Inferior parietal cortex (tissue), 1 donor: ENCODE measurements at regions not wholly inside any gene's neighbourhood (a gene's known extent, or its start where the extent isn't known, plus 50 kb on each side); places are given as distances from the start of the nearest gene placed in this dataset.

Experiments used
- DNase-seq: peaks from one replicate; pipeline ENCODE4 v3.0.0-alpha.2; 2016; ENCODE audit errors: extremely low spot score

GRCh38 chr5:155295111-155295510, 281.6 kb downstream of the KIF4B start:
- DNase-seq = peak; percentile 50

- DNase-seq = no peak
These were observed 285.9 kb downstream of the KIF4B start for GRCh38 chr5:155299386-155300005.

DNA sequence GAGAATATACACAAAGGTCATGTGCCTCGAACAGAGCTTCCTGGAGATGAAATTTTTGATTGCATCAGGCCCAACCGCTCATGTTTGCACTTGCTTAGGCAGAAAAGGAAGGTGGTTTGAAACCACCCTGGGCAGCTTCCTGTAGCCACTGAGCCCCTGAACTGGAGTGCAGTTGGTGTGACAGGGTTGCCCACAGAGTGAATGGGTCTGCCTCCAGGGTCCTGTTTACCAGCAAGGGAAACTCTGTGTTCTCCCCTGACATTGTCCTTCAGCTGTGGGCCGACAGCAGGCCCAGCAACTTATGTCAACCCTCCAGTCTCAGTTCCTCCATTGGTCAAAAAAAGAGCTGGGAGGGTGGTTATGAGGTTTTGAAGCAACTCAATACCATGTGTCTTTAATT, 289.6 kb downstream of the KIF4B start:
- DNase-seq = no peak

DNA sequence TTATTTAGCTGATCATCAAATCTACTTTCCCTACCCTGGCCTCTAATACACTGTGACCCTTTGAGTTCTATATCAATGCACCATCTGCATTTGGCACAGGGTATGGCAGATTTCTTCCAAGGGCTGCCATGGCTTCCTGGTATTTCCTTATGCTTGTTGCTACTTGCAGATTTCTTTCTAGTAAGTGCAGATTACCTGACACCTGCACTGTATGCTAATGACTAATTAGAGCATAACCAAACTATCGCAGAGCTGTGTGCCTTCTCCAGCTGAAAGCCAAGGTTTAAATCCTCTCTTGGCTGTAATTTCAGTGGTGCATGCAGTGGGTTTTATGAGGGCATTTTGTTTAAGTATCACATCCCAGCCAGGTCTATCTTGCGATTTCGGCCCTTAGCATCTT, 293.7 kb downstream of the KIF4B start:
- DNase-seq = no peak

DNA sequence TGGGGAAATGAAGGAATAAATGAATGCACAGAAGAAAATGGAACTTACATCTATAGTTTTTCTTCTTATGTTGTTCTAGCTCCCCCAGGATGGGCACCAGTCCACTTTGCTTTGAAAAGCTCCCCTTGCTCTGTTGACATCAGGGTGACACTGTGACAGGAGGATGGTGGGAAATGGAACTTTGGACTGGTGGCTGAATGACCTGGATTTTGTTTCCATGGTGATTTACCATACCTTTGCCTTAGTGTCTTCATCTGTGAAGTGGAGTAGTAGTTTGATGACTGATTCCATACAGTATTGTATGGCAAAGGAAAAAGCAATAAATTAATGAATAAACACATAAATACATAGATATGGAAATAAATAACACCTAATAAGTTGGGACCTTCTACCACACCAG, 294.7 kb downstream of the KIF4B start:
- DNase-seq = no peak

GRCh38 chr5:155309021-155309746, 295.6 kb downstream of the KIF4B start:
- DNase-seq = no peak

- DNase-seq = no peak
These were observed 298.2 kb downstream of the KIF4B start for GRCh38 chr5:155311721-155312120.

- DNase-seq = no peak
These were observed 300.0 kb downstream of the KIF4B start for GRCh38 chr5:155313518-155313917.

DNA sequence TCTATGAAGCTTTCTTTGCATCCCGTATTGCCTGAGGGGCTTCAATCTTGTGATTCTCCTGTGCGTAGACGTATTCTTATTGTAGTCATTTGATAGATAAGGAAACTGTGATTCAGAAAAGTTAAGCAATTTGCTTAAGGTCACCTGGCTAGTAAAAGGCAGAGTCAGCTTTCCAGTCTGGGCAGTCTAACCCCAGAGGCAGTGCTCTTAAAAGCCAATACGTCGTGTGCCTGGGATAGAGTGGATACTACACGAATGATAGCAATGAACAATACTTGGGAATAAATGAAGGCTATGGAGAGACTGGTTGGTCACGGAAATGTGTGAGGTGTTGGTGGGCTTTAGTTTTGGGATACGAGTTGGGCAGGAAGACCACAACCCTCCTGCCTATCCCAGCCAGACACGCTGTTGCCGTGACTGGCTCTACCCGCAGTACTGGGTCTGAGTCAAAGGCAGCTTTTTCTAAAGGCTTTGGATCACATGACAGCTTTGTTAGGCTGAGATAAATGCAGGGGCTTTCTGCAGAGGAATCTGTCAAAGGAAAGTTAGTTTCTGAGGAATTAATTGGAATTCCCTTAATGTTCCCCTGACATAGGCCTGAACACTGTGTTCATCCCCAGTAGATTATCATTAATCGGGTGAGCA, 302.6 kb downstream of the KIF4B start:
- DNase-seq = no peak

- DNase-seq = peak; percentile 15
These were observed 319.1 kb downstream of the KIF4B start for GRCh38 chr5:155332618-155333017.

DNA sequence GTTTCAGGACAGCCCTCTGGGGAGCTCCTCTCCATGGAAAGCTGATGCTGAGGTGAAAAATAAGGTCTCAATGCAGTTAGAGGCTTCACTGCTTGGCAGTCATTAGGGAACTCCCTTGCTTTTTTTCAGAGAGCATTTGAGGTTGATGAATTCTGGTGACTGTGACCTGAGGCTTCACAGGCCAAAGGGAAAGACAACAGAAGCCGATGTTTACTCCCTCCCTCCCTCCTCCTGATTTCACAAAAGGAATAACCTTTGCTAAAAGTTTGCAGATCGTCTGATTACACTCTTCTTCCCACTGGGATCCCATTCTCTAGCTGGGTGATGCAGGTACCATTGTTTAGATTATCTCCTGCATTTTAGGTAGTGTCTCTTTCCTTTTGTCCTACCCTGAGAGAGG, 329.4 kb downstream of the KIF4B start:
- DNase-seq = no peak

DNA sequence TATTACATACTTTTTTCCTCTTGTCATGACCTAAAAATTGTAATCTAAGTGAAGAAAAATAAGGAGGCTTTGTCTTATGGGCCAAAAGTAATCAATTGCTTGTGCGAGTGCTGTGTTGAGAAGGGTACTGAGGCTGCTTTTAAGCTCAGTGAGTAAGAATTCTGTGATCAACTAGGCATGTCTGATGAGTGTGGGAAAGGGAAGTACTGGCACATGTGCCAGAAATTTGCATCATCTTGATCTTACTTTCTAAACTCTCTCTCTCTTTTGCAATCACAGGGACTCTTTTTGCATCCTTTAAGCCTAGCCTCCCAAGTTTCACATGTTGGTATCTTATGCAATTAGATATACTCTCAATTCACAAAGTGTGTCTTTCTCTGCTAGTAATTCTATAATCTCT, 329.9 kb downstream of the KIF4B start:
- DNase-seq = no peak

DNA sequence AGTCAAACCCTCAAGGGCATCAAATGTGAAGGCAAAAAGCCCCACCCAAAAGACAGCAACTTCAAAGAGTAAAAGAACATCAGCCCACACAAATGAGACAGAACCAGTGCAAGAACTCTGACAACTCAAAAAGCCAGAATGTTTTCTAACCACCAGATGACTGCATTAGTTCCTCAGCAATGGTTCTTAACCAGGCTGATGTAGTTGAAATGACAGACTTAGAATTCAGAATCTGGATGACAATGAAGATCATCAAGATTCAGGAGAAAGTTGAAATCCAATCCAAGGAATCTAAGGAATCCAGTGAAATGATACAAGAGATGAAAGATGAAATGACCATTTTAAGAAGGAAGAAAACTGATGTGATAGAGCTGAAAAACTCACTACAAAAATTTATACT, 339.7 kb downstream of the KIF4B start:
- DNase-seq = no peak

- no peak for DNase-seq
These were observed 352.5 kb downstream of the KIF4B start for GRCh38 chr5:155366096-155366495.

- DNase-seq = no peak
These were observed 354.3 kb downstream of the KIF4B start for GRCh38 chr5:155367841-155368240.

GRCh38 chr5:155368490-155368889, 354.9 kb downstream of the KIF4B start:
- no peak for DNase-seq

DNA sequence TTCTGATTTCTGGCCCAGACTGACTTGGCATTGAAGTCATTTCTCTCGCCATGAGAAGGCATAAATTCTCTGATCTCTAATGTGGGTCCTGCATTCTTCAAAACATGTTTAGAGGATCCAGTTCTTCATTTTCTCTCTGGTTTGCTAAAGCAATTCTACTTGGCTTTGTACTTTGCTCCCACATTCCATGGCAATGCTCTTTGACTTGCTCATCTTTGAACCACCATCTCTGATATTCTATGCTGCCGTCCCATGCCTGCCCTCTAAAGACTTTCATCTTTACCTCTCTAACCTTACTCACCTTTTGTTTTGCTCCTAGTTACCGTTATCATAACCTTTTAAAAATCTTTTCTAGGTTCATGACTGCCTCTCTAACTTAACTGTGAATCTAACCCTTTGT, 366.9 kb downstream of the KIF4B start:
- no peak for DNase-seq

GRCh38 chr5:155381654-155382053, 368.1 kb downstream of the KIF4B start:
- no peak for DNase-seq

DNA sequence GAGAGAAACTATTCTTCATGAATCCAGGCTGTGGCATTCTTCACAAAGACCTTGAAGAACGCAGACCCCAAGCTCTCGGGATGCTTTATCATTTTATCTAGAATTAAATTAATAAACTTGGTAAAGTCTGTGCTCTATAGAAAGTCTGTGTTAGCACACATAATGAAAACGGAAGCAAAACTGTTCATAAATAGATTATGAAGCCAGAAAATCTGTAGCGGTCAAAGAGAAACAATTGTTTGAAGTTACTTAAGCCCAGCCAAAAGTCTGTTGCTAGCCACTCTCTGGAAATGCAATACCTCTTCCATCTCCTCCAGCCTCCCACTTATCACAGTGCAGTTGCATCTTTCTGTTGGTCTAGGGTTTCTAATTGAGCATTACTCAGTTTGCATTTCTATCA, 375.9 kb downstream of the KIF4B start:
- DNase-seq = no peak

DNA sequence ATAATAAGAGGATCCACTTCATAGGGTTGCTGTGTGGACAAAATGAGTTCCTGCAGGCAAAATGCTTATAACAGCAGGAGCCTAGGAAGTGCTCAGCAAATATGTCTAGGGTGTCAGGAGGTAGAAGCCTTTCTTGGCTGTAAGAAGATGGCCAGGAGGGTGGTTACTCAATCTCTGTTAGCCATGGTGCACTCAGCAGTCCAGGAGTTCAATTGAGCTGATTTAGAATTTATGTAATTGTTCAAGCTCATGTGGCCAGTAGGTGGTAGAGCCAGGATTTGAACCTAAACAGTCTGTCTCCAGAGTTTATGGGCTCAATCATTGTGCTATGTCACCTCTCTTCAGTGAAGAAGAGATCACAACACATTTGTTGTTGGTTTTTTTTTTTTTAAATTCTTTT, 381.2 kb downstream of the KIF4B start:
- no peak for DNase-seq

- no peak for DNase-seq
These were observed 389.5 kb downstream of the KIF4B start for GRCh38 chr5:155402927-155403640.

GRCh38 chr5:155406815-155407214, 393.3 kb downstream of the KIF4B start:
- DNase-seq = no peak

DNA sequence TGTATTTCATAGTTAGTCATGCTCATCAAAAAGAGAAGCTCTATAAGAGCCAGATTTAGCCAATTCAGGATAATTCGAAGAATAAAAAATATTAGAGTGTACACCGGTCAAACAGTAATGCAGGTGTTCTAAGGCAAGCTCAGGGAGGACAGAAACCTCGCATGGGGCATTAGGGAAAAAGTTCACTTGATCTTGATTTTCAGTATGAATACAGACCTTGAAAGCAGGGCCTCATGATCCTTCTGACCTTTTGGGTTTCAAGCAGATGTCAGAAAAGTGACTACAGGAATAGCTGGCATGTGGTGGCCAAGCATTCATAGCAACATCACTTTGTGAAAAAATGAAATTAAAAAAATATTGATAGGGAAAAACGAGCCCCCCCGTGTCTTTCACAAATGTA, 394.9 kb downstream of the KIF4B start:
- no peak for DNase-seq
